Peyer's patch (tissue), 4 donors: ENCODE measurements at regions not wholly inside any gene's neighbourhood (a gene's known extent, or its start where the extent isn't known, plus 50 kb on each side); places are given as distances from the start of the nearest gene placed in this dataset.
"Not testable (repeated sequence)": the region's sequence is repeated elsewhere in the genome, so short reads cannot be mapped to it uniquely, and the experiment has no call there.

Source experiments
- POLR2A ChIP-seq, 2 donors: fragments of 450-650 bp; IDR thresholded peaks; one replicate each; pipeline ENCODE4 v1.5.1; 2017; ENCODE audit warnings: antibody characterized with exemption in 2 of 2, mild to moderate bottlenecking in 2 of 2, moderate library complexity in 2 of 2
- TF ChIP-seq, protein P1 (sequence below), 6 experiments: fragments of 450-650 bp in 4 of 6; fragments of 200-600 bp in 2 of 6; sonication (generic) in 1 of 6; IDR thresholded peaks; one replicate each; pipeline ENCODE4 v1.5.1; 2017 to 2019; ENCODE audit warnings: antibody characterized with exemption in 6 of 6, mild to moderate bottlenecking in 3 of 6, moderate library complexity in 1 of 6

GRCh38 chr10:45122180-45122860, 121.6 kb downstream of the ZNF22 start:
- TF ChIP-seq, protein P1, sequence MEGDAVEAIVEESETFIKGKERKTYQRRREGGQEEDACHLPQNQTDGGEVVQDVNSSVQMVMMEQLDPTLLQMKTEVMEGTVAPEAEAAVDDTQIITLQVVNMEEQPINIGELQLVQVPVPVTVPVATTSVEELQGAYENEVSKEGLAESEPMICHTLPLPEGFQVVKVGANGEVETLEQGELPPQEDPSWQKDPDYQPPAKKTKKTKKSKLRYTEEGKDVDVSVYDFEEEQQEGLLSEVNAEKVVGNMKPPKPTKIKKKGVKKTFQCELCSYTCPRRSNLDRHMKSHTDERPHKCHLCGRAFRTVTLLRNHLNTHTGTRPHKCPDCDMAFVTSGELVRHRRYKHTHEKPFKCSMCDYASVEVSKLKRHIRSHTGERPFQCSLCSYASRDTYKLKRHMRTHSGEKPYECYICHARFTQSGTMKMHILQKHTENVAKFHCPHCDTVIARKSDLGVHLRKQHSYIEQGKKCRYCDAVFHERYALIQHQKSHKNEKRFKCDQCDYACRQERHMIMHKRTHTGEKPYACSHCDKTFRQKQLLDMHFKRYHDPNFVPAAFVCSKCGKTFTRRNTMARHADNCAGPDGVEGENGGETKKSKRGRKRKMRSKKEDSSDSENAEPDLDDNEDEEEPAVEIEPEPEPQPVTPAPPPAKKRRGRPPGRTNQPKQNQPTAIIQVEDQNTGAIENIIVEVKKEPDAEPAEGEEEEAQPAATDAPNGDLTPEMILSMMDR (IDR thresholded peaks at IDR 0.05): not testable (repeated sequence)
- TF ChIP-seq POLR2A (IDR thresholded peaks at IDR 0.05): not testable (repeated sequence)
